ENCODE measurements at regions not wholly inside any gene's neighbourhood (a gene's known extent, or its start where the extent isn't known, plus 50 kb on each side); places are given as distances from the start of the nearest gene placed in this dataset.

DNA sequence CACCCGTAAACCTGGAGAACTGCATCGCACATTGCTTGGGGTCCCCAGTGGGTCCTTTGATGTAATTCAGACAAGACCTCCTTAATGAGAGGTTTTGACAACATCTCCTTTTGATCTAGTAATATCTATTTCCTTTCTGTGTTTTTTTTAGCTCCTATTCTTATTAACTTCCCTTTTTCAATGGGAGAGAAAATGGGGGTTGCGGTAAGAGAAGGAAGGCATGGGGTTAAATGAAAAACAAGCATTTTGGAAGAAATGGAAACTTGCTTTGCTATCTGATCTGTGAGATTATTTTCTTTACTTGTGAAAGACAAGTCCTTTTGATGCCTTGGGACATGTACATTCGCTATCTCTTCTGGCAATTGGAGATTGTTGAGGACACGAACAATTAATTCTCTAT is 418.6 kb upstream of the MAN1A1 start:
- H3K27me3 ChIP-seq, result no peaks in the 10 kb centered on the region
- no peak overlapping the region for H3K27ac ChIP-seq
- no peak overlapping the region for H3K4me3 ChIP-seq
- H3K4me1 ChIP-seq, result no peaks in the 10 kb centered on the region
- no peaks in the 10 kb centered on the region for H3K36me3 ChIP-seq
- peaks cover 0 to 26% (median 0%) of the 10 kb centered on the region in 3 donors for H3K9me3 ChIP-seq
- no peak for ATAC-seq
- WGBS, 2 donors (ENCODE audit: low coverage in 1 of 2), result 76 to 91% methylated on average over 3 to 5 of the region's 5 CpGs
- TF ChIP-seq, protein P1, sequence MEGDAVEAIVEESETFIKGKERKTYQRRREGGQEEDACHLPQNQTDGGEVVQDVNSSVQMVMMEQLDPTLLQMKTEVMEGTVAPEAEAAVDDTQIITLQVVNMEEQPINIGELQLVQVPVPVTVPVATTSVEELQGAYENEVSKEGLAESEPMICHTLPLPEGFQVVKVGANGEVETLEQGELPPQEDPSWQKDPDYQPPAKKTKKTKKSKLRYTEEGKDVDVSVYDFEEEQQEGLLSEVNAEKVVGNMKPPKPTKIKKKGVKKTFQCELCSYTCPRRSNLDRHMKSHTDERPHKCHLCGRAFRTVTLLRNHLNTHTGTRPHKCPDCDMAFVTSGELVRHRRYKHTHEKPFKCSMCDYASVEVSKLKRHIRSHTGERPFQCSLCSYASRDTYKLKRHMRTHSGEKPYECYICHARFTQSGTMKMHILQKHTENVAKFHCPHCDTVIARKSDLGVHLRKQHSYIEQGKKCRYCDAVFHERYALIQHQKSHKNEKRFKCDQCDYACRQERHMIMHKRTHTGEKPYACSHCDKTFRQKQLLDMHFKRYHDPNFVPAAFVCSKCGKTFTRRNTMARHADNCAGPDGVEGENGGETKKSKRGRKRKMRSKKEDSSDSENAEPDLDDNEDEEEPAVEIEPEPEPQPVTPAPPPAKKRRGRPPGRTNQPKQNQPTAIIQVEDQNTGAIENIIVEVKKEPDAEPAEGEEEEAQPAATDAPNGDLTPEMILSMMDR (IDR thresholded peaks at IDR 0.05), result no peak
- TF ChIP-seq POLR2A (IDR thresholded peaks at IDR 0.05) (no peak), POLR2AphosphoS5 (IDR thresholded peaks at IDR 0.05) (no peak), EP300 (IDR thresholded peaks at IDR 0.05) (no peak)

DNA sequence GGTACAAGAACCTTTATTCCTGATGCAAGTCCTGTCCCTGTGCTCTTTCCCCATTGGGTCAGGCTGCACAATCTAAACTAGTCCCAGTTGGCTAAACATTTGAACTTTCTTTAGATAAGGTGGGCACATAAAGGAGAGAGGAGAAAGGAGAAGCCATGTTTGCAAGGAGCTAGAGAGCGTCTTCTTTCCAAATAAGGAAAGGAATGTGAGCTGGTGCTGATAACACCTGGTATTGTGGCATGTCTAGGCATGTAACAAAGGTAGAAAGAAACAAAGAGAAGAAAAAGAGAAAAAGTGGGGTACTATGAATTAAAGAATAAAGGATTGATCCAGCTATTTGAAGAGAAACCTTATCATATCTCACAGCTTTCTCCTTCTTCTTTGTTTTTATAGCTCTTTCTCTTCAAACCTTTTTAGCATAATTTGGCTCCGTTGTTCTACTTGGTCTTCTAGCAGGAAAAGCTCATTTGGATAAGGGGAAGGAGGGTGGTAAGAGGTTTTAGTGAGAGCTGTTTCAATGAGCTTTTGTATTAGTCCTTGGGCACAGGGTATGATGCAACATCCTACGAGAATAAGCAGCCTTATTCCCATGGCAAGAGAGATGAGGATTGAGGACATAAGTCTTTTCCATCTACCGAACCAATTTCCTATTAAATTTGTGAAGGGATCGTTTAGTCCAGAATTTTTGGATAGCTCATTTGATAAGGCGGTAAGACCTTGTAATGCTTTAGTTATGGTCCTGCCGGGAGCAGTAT is 415.5 kb upstream of the MAN1A1 start:
- Histone ChIP-seq H3K36me3 (no peaks in the 10 kb centered on the region), H3K4me1 (no peaks in the 10 kb centered on the region), H3K27ac (no peak overlapping the region), H3K9me3 (peaks cover 0 to 6% (median 0%) of the 10 kb centered on the region in 3 donors), H3K27me3 (no peaks in the 10 kb centered on the region), H3K4me3 (no peak overlapping the region)
- no peak for ATAC-seq
- 85 to 90% methylated on average over 7 of the region's 7 CpGs for WGBS, 2 donors (ENCODE audit: low coverage in 1 of 2)
- TF ChIP-seq, protein P1 (IDR thresholded peaks at IDR 0.05), result no peak
- TF ChIP-seq EP300 (IDR thresholded peaks at IDR 0.05) (no peak), POLR2AphosphoS5 (IDR thresholded peaks at IDR 0.05) (no peak), POLR2A (IDR thresholded peaks at IDR 0.05) (no peak)

DNA sequence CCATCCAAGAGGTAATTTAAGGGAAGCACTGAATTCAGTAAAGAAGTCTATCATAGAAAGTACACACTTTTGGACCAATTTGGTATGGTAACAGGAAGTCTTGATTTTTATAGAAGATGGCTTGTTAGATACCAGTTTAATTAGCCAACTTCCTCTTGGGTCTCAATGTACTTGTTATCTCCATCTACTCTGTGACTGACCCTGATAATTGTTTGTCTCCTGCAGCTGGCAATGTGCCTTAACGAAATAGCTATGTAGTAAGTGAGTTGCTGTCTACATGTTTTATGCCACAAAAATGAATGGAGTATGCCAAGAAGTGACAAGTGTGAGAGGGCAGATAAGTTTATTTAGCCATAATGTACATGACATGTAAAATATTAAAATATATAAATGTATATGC is 410.5 kb upstream of the MAN1A1 start:
- H3K9me3 ChIP-seq, result no peaks in the 10 kb centered on the region
- H3K4me3 ChIP-seq, result no peak overlapping the region
- TF ChIP-seq EP300 (IDR thresholded peaks at IDR 0.05) (no peak), POLR2AphosphoS5 (IDR thresholded peaks at IDR 0.05) (no peak), POLR2A (IDR thresholded peaks at IDR 0.05) (no peak)
- TF ChIP-seq, protein P1 (IDR thresholded peaks at IDR 0.05), result no peak
- H3K36me3 ChIP-seq, result no peaks in the 10 kb centered on the region
- H3K27ac ChIP-seq, result no peak overlapping the region
- no peaks in the 10 kb centered on the region for H3K4me1 ChIP-seq
- ATAC-seq, result no peak
- WGBS, 2 donors (ENCODE audit: low coverage in 1 of 2), result 81 to 89% methylated on average over 1 of the region's 1 CpG
- no peaks in the 10 kb centered on the region for H3K27me3 ChIP-seq

DNA sequence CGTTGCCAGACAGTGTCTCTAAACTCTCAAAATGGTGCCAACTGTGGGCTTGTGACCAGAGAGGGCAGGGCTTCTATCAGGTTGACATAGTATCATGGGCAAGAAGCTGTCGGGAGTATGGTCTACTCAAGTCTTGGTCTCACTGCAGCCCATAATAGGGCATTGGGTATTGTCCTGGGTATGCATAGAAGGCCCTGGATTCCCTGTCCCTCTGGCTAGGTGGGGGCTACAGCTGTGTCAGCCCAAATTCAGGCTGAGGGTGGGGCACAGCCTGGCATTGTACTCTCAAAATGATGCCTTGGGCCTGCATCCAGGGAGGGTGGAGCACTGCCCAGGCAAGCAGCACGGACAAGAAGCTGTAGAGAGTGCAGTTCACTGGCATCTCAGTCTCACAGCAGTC is 408.8 kb upstream of the MAN1A1 start:
- ATAC-seq, result no peak
- H3K4me3 ChIP-seq, result no peak overlapping the region
- no peaks in the 10 kb centered on the region for H3K4me1 ChIP-seq
- H3K9me3 ChIP-seq, result no peaks in the 10 kb centered on the region
- no peaks in the 10 kb centered on the region for H3K36me3 ChIP-seq
- 80% methylated on average over 1 of the region's 3 CpGs; no CpG with 5 or more reads in 1 of the 2 donors for WGBS, 2 donors (ENCODE audit: low coverage in 1 of 2)
- H3K27ac ChIP-seq, result no peak overlapping the region
- TF ChIP-seq POLR2A (IDR thresholded peaks at IDR 0.05) (no peak), POLR2AphosphoS5 (IDR thresholded peaks at IDR 0.05) (no peak), EP300 (IDR thresholded peaks at IDR 0.05) (no peak)
- TF ChIP-seq, protein P1 (IDR thresholded peaks at IDR 0.05), result no peak
- H3K27me3 ChIP-seq, result no peaks in the 10 kb centered on the region

DNA sequence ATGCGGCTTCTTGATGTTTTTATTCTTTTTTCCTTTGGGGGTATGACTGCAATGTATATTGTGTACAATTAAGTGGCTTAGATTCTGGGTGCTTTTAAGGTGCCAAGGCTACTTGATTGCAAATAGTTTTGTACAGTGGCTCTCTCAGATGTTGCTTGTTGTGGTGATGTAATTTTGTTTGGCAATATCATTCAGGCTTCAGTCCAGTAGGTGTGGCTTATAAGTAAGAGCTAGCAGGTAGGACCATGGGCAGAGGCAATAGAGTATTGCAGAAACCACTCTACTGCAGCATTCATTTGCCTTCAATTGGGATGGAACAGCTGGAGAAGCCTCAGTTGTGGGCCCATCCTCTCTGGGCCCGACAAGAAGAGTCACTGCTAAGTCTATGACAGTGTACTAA is 407.9 kb upstream of the MAN1A1 start:
- H3K27me3 ChIP-seq, result no peaks in the 10 kb centered on the region
- ATAC-seq, result no peak
- H3K4me3 ChIP-seq, result no peak overlapping the region
- no peak for TF ChIP-seq POLR2A (IDR thresholded peaks at IDR 0.05)
- TF ChIP-seq POLR2AphosphoS5 (IDR thresholded peaks at IDR 0.05), result no peak
- no peak for TF ChIP-seq EP300 (IDR thresholded peaks at IDR 0.05)
- TF ChIP-seq, protein P1 (IDR thresholded peaks at IDR 0.05), result no peak
- 80 to 100% methylated on average over 1 to 2 of the region's 2 CpGs for WGBS, 2 donors (ENCODE audit: low coverage in 1 of 2)
- no peak overlapping the region for H3K27ac ChIP-seq
- no peaks in the 10 kb centered on the region for H3K4me1 ChIP-seq
- no peaks in the 10 kb centered on the region for H3K36me3 ChIP-seq
- peaks cover 0 to under 1% (median 0%) of the 10 kb centered on the region in 3 donors for H3K9me3 ChIP-seq

Measured in gastroesophageal sphincter (tissue), 4 donors.